ENCODE measurements at regions not wholly inside any gene's neighbourhood (a gene's known extent, or its start where the extent isn't known, plus 50 kb on each side); places are given as distances from the start of the nearest gene placed in this dataset.
A peak's percentile ranks its signal among the peaks of the same experiment; 100 is the strongest.

DNA sequence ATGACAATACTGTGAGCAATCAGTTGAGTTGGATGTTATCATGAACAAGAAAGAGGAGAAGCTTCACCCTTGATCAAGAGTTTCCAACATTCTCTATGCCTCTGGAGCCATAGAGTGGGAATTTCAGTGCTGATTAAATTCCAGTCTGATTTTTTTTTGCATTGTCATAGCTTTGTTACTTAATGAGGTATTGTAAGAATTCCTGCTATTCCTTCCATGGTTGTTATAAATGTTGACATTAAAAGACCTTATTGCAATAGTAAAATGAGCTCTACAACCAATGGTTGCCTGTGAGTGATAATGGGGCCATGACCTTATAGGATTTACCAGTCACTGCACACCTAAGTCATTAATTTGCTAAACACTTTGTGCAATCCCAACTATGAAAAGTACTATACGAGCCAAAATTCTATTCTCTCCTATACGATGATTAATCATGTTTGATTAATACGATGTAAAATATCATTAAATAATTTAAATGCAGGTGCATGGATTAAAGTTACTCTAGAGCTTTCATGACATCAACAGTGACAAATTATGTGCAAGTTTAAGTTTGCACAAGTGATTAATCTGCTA lies 353.2 kb upstream of the KLF6 start:
- Histone ChIP-seq H3K9ac (no peak overlapping the region), H2AFZ (no peak overlapping the region), H3K4me2 (ENCODE audit: unreplicated experiment) (no peak overlapping the region), H3K9me2 (ENCODE audit: insufficient read depth) (no peaks in the 10 kb centered on the region), H3F3A (ENCODE audit: insufficient read depth) (no peaks in the 10 kb centered on the region), H3K36me3 (ENCODE audit: low read depth) (no peaks in the 10 kb centered on the region), H3K4me3 (no peak overlapping the region), H3K79me2 (ENCODE audit: insufficient read depth) (no peaks in the 10 kb centered on the region), H4K20me1 (ENCODE audit: insufficient read depth) (no peaks in the 10 kb centered on the region), H3K27me3 (replicated peaks; ENCODE audit: insufficient read depth) (no peaks in the 10 kb centered on the region), H3K27ac (no peak overlapping the region), H3K4me1 (ENCODE audit: insufficient read depth) (peaks cover 9% of the 10 kb centered on the region; the same call in 1 of the 2 replicates), H3K9me3 (ENCODE audit: low read depth) (no peaks in the 10 kb centered on the region)
- DNase-seq: peak; percentile 9
- no peak for TF ChIP-seq EZH2 (IDR thresholded peaks at IDR 0.05; ENCODE audit: insufficient read depth, poor library complexity, severe bottlenecking)
- TF ChIP-seq EZH2phosphoT487 (IDR thresholded peaks at IDR 0.05; ENCODE audit: insufficient read depth, low read depth): no peak
- WGBS, 2 experiments (ENCODE audit: low coverage in 1 of 2, low lambda C conversion rate in 2 of 2, missing lambda C conversion rate in 2 of 2): 90 to 91% methylated on average over 3 of the region's 3 CpGs
- in situ Hi-C loops (cut with MboI): no loop called here

DNA sequence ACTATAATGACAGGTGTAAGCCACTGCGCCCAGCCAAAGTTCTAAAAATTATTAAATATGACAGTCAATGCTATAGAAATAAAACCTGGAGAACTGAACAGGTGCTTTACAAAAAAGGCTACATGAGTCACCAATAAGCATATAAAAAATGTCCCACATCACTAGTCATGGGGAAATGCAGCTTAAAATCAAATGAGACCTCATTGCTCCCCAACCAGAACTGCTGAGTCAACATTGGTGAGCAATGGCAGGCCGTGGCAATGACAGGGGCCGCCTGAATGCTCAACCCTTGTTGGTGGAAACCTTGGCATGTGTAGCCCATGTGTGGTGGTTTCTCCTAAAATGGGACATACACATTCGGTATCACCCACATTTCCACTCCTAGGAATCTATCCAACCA lies 352.3 kb upstream of the KLF6 start:
- no peak overlapping the region for H3K4me2 ChIP-seq (ENCODE audit: unreplicated experiment)
- H3K36me3 ChIP-seq (ENCODE audit: low read depth): no peaks in the 10 kb centered on the region
- no peak overlapping the region for H2AFZ ChIP-seq
- H3K4me3 ChIP-seq: no peak overlapping the region
- H3K27me3 ChIP-seq (replicated peaks; ENCODE audit: insufficient read depth): no peaks in the 10 kb centered on the region
- no peak overlapping the region for H3K9ac ChIP-seq
- no peaks in the 10 kb centered on the region for H3K79me2 ChIP-seq (ENCODE audit: insufficient read depth)
- peaks cover 11% of the 10 kb centered on the region for H3K4me1 ChIP-seq (ENCODE audit: insufficient read depth)
- TF ChIP-seq EZH2phosphoT487 (IDR thresholded peaks at IDR 0.05; ENCODE audit: insufficient read depth, low read depth): no peak
- TF ChIP-seq EZH2 (IDR thresholded peaks at IDR 0.05; ENCODE audit: insufficient read depth, poor library complexity, severe bottlenecking): no peak
- H3K9me3 ChIP-seq (ENCODE audit: low read depth): no peaks in the 10 kb centered on the region
- 93 to 96% methylated on average over 4 of the region's 4 CpGs for WGBS, 2 experiments (ENCODE audit: low coverage in 1 of 2, low lambda C conversion rate in 2 of 2, missing lambda C conversion rate in 2 of 2)
- no peak overlapping the region for H3K27ac ChIP-seq
- no peak for DNase-seq
- in situ Hi-C loops (cut with MboI): no loop called here
- H4K20me1 ChIP-seq (ENCODE audit: insufficient read depth): no peaks in the 10 kb centered on the region
- peaks cover 1% of the 10 kb centered on the region; the same call in 1 of the 2 replicates for H3F3A ChIP-seq (ENCODE audit: insufficient read depth)
- H3K9me2 ChIP-seq (ENCODE audit: insufficient read depth): no peaks in the 10 kb centered on the region

DNA sequence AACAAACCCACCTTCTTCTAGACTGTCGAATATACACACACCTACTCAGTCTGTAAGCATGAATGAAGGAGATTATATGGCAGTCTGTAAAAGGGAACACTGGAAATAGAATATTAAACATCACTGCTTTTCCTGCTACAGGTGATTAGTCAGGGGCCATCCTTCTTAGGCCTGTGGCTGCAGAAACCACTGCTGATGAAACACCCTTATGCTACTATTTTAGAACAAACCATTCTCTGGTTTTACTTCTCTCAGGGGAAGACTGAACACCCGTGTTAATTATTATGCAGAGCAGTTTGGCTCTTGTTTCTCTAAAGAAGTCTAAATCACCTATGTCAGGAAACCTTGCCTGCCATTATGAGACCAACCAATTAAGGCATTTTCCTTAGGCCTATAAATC lies 351.1 kb upstream of the KLF6 start:
- no peaks in the 10 kb centered on the region for H3K79me2 ChIP-seq (ENCODE audit: insufficient read depth)
- no peak overlapping the region for H3K9ac ChIP-seq
- TF ChIP-seq EZH2 (IDR thresholded peaks at IDR 0.05; ENCODE audit: insufficient read depth, poor library complexity, severe bottlenecking): no peak
- no peak for TF ChIP-seq EZH2phosphoT487 (IDR thresholded peaks at IDR 0.05; ENCODE audit: insufficient read depth, low read depth)
- H3K9me2 ChIP-seq (ENCODE audit: insufficient read depth): no peaks in the 10 kb centered on the region
- H4K20me1 ChIP-seq (ENCODE audit: insufficient read depth): no peaks in the 10 kb centered on the region
- WGBS, 2 experiments (ENCODE audit: low coverage in 1 of 2, low lambda C conversion rate in 2 of 2, missing lambda C conversion rate in 2 of 2): 58 to 64% methylated on average over 2 of the region's 2 CpGs
- no peaks in the 10 kb centered on the region for H3K9me3 ChIP-seq (ENCODE audit: low read depth)
- no peak overlapping the region for H3K4me2 ChIP-seq (ENCODE audit: unreplicated experiment)
- in situ Hi-C loops (cut with MboI): no loop called here
- peaks cover 11% of the 10 kb centered on the region; the same call in 1 of the 2 replicates for H3F3A ChIP-seq (ENCODE audit: insufficient read depth)
- no peaks in the 10 kb centered on the region for H3K27me3 ChIP-seq (replicated peaks; ENCODE audit: insufficient read depth)
- H3K27ac ChIP-seq: no peak overlapping the region
- peaks cover 21% of the 10 kb centered on the region for H3K4me1 ChIP-seq (ENCODE audit: insufficient read depth)
- no peaks in the 10 kb centered on the region for H3K36me3 ChIP-seq (ENCODE audit: low read depth)
- H3K4me3 ChIP-seq: no peak overlapping the region
- DNase-seq: peak; percentile 8
- H2AFZ ChIP-seq: no peak overlapping the region

DNA sequence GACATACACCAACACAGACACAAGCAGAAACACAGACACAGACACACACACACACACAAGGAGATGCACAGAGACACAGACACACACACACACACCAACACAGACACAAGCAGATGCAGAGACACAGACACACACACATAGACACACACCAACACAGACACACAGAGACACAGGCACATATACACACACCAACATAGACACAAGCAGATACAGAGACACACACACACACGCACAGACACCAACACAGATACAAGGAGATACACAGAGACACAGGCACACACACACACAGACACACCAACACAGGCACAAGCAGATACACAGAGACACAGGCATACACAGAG lies 347.2 kb upstream of the KLF6 start:
- DNase-seq: no peak

More for the DNA sequence above, 347.2 kb upstream of the KLF6 start:
- Histone ChIP-seq H4K20me1 (ENCODE audit: insufficient read depth) (no peaks in the 10 kb centered on the region), H3K27ac (peak overlapping the region; percentile 36), H3K36me3 (ENCODE audit: low read depth) (no peaks in the 10 kb centered on the region), H3K4me1 (ENCODE audit: insufficient read depth) (peaks cover 16% of the 10 kb centered on the region), H3K9me3 (ENCODE audit: low read depth) (no peaks in the 10 kb centered on the region), H3F3A (ENCODE audit: insufficient read depth) (peaks cover 16% of the 10 kb centered on the region; the same call in 1 of the 2 replicates), H3K9me2 (ENCODE audit: insufficient read depth) (no peaks in the 10 kb centered on the region), H3K4me2 (ENCODE audit: unreplicated experiment) (peak overlapping the region; percentile 29), H3K79me2 (ENCODE audit: insufficient read depth) (no peaks in the 10 kb centered on the region), H3K27me3 (replicated peaks; ENCODE audit: insufficient read depth) (no peaks in the 10 kb centered on the region), H2AFZ (peak overlapping the region; percentile 52), H3K9ac (peak overlapping the region; percentile 10; the same call in 1 of the 2 replicates), H3K4me3 (peak overlapping the region; percentile 36; the same call in 1 of the 2 replicates)
- 100% methylated on average over 1 of the region's 1 CpG for whole genome bisulfite sequencing, 2 experiments (ENCODE audit: low coverage in 1 of 2, low lambda C conversion rate in 2 of 2, missing lambda C conversion rate in 2 of 2)
- in situ Hi-C loops (cut with MboI): no loop called here
- TF ChIP-seq EZH2phosphoT487 (IDR thresholded peaks at IDR 0.05; ENCODE audit: insufficient read depth, low read depth): no peak
- TF ChIP-seq EZH2 (IDR thresholded peaks at IDR 0.05; ENCODE audit: insufficient read depth, poor library complexity, severe bottlenecking): no peak
